Loucy (cell line): ENCODE measurements at regions not wholly inside any gene's neighbourhood (a gene's known extent, or its start where the extent isn't known, plus 50 kb on each side); places are given as distances from the start of the nearest gene placed in this dataset.

Experiments used
- CTCF ChIP-seq: fragments of 200-600 bp; sonication (generic); conservative IDR thresholded peaks from 2 replicates; pipeline ENCODE4 v1.5.1; 2014; ENCODE audit warnings: mild to moderate bottlenecking, antibody characterized with exemption, low read length
- EZH2phosphoT487 ChIP-seq: fragments of 200-600 bp; IDR thresholded peaks from 2 replicates; pipeline ENCODE4 v1.6.1; 2018; ENCODE audit warnings: antibody characterized with exemption, mild to moderate bottlenecking, moderate library complexity, borderline replicate concordance

- TF ChIP-seq CTCF (no peak), EZH2phosphoT487 (no peak)
These were observed 227.1 kb downstream of the ARHGAP12 start for GRCh38 chr10:31701546-31701945.
